ENCODE measurements at regions not wholly inside any gene's neighbourhood (a gene's known extent, or its start where the extent isn't known, plus 50 kb on each side); places are given as distances from the start of the nearest gene placed in this dataset.
"Not testable (repeated sequence)": the region's sequence is repeated elsewhere in the genome, so short reads cannot be mapped to it uniquely, and the experiment has no call there.

GRCh38 chr15:92805080-92805690 is 94.9 kb upstream of the CHD2 start:
- DNase-seq (ENCODE audit: low spot score), result no peak

GRCh38 chr15:92806171-92806570 is 94.0 kb upstream of the CHD2 start:
- not testable (repeated sequence) for DNase-seq (ENCODE audit: low spot score)

GRCh38 chr15:92806763-92807162 is 93.4 kb upstream of the CHD2 start:
- DNase-seq (ENCODE audit: low spot score), result no peak

GRCh38 chr15:92807971-92808571 is 92.1 kb upstream of the CHD2 start:
- no peak for DNase-seq (ENCODE audit: low spot score)

- DNase-seq (ENCODE audit: low spot score), result peak; percentile 58
These were observed 91.5 kb upstream of the CHD2 start for GRCh38 chr15:92808598-92809063.

GRCh38 chr15:92809064-92809879 is 90.9 kb upstream of the CHD2 start:
- peak; percentile 95 for DNase-seq (ENCODE audit: low spot score)

- peak; percentile 47 for DNase-seq (ENCODE audit: low spot score)
These were observed 90.2 kb upstream of the CHD2 start for GRCh38 chr15:92809880-92810361.

- peak; percentile 70 for DNase-seq (ENCODE audit: low spot score)
These were observed 89.5 kb upstream of the CHD2 start for GRCh38 chr15:92810418-92811138.

GRCh38 chr15:92811148-92811913 is 88.8 kb upstream of the CHD2 start:
- DNase-seq (ENCODE audit: low spot score), result no peak

GRCh38 chr15:92812271-92812670 is 87.9 kb upstream of the CHD2 start:
- no peak for DNase-seq (ENCODE audit: low spot score)

GRCh38 chr15:92813485-92813884 is 86.6 kb upstream of the CHD2 start:
- DNase-seq (ENCODE audit: low spot score), result no peak

GRCh38 chr15:92817339-92817886 is 82.7 kb upstream of the CHD2 start:
- no peak for DNase-seq (ENCODE audit: low spot score)

- DNase-seq (ENCODE audit: low spot score), result no peak
These were observed 81.4 kb upstream of the CHD2 start for GRCh38 chr15:92818651-92819277.

GRCh38 chr15:92819278-92820235 is 80.6 kb upstream of the CHD2 start:
- no peak for DNase-seq (ENCODE audit: low spot score)

GRCh38 chr15:92820236-92821021 is 79.7 kb upstream of the CHD2 start:
- DNase-seq (ENCODE audit: low spot score), result peak; percentile 96

- DNase-seq (ENCODE audit: low spot score), result no peak
These were observed 78.5 kb upstream of the CHD2 start for GRCh38 chr15:92821491-92822116.

GRCh38 chr15:92822216-92823144 is 77.6 kb upstream of the CHD2 start:
- no peak for DNase-seq (ENCODE audit: low spot score)
